ENCODE measurements at regions not wholly inside any gene's neighbourhood (a gene's known extent, or its start where the extent isn't known, plus 50 kb on each side); places are given as distances from the start of the nearest gene placed in this dataset.
A peak's percentile ranks its signal among the peaks of the same experiment; 100 is the strongest.
"Not testable (repeated sequence)": the region's sequence is repeated elsewhere in the genome, so short reads cannot be mapped to it uniquely, and the experiment has no call there.

GRCh38 chr18:38526922-38527321 lies 961.3 kb upstream of the CELF4 start:
- no peak for TF ChIP-seq Cebpa-rat (IDR thresholded peaks at IDR 0.05)
- Histone ChIP-seq H3K9ac (no peak overlapping the region), H3K36me3 (no peaks in the 10 kb centered on the region), H3K27me3 (no peaks in the 10 kb centered on the region), H3K4me3 (no peak overlapping the region), H3K27ac (no peak overlapping the region), H3K4me1 (peaks cover 25% of the 10 kb centered on the region), H3K4me2 (no peak overlapping the region), H3K9me3 (peaks cover 11% of the 10 kb centered on the region; the same call in 1 of the 2 replicates), H4K20me1 (no peaks in the 10 kb centered on the region)

GRCh38 chr18:38525039-38525438 lies 959.4 kb upstream of the CELF4 start:
- Histone ChIP-seq H3K4me1 (peaks cover 25% of the 10 kb centered on the region), H3K4me2 (no peak overlapping the region), H3K27me3 (no peaks in the 10 kb centered on the region), H3K9ac (no peak overlapping the region), H3K27ac (no peak overlapping the region), H3K36me3 (no peaks in the 10 kb centered on the region), H3K9me3 (peaks cover 21% of the 10 kb centered on the region; the same call in 1 of the 2 replicates), H3K4me3 (no peak overlapping the region), H4K20me1 (no peaks in the 10 kb centered on the region)
- TF ChIP-seq Cebpa-rat (IDR thresholded peaks at IDR 0.05) = no peak

GRCh38 chr18:38520786-38521185 lies 955.2 kb upstream of the CELF4 start:
- Histone ChIP-seq H3K27me3 (no peaks in the 10 kb centered on the region), H4K20me1 (no peaks in the 10 kb centered on the region), H3K4me3 (no peak overlapping the region), H3K9me3 (peaks cover 20% of the 10 kb centered on the region), H3K27ac (no peak overlapping the region), H3K4me1 (peaks cover 25% of the 10 kb centered on the region), H3K9ac (no peak overlapping the region), H3K4me2 (no peak overlapping the region), H3K36me3 (no peaks in the 10 kb centered on the region)
- no peak for TF ChIP-seq Cebpa-rat (IDR thresholded peaks at IDR 0.05)

DNA sequence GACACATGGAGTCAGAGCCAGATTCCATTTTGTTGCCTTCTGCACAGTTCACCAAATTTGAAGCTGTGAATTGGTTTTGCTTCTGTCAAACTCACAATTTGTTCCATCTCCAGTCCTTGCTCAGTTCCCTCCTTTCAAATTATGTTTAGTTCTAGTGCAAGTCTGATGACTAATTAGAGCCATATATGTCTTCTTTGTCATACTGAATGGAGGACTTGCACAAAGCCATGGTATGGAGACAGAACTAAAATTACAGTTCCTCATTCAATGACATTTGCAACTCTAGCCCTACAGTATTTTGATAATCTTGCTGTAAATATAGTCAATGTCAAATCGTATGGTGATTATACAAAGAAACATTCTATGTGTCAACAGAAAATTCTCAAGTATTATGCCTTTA lies 936.9 kb upstream of the CELF4 start:
- Histone ChIP-seq H3K9ac (no peak overlapping the region), H3K27ac (no peak overlapping the region), H3K4me2 (no peak overlapping the region), H3K4me1 (no peaks in the 10 kb centered on the region), H4K20me1 (no peaks in the 10 kb centered on the region), H3K4me3 (no peak overlapping the region), H3K36me3 (no peaks in the 10 kb centered on the region), H3K9me3 (peaks cover 33% of the 10 kb centered on the region), H3K27me3 (no peaks in the 10 kb centered on the region)
- TF ChIP-seq Cebpa-rat (IDR thresholded peaks at IDR 0.05) = no peak

GRCh38 chr18:38497266-38497665 lies 931.7 kb upstream of the CELF4 start:
- H3K27ac ChIP-seq = no peak overlapping the region
- H3K4me2 ChIP-seq = no peak overlapping the region
- H3K27me3 ChIP-seq = no peaks in the 10 kb centered on the region
- no peaks in the 10 kb centered on the region for H3K36me3 ChIP-seq
- H3K4me3 ChIP-seq = no peak overlapping the region
- peaks cover 33% of the 10 kb centered on the region for H3K9me3 ChIP-seq
- peaks cover 16% of the 10 kb centered on the region for H3K4me1 ChIP-seq
- no peak overlapping the region for H3K9ac ChIP-seq
- H4K20me1 ChIP-seq = no peaks in the 10 kb centered on the region
- TF ChIP-seq Cebpa-rat (IDR thresholded peaks at IDR 0.05) = no peak

DNA sequence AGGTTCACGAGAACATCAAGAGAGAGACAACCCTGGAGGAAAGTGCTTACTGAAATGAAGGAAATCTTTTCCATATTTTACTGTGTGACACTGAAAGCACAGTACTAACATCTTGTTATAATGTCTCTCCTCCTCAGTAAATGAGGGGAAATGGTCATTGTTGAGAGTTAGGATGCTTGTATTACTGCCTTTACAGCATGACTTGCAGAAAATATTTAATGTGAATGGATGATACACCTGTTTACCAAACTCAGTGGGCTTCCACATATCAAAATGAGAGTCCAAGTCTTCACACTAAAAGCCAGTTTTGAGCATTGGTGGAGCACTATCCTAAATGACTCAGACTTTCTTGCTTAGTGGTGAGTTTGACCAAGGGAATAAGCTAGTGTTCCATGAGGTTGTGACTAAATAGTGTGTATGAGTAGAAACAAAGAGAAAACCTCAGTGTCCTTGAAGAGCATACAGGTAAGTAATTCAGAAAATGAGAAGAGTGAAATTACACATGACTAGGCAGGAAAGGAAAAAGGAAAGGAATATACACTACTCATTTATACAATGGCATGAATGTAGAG lies 930.7 kb upstream of the CELF4 start:
- Histone ChIP-seq H4K20me1 (no peaks in the 10 kb centered on the region), H3K36me3 (no peaks in the 10 kb centered on the region), H3K4me3 (no peak overlapping the region), H3K9ac (no peak overlapping the region), H3K27ac (no peak overlapping the region), H3K4me2 (no peak overlapping the region), H3K27me3 (no peaks in the 10 kb centered on the region), H3K4me1 (peaks cover 16% of the 10 kb centered on the region), H3K9me3 (peaks cover 31% of the 10 kb centered on the region)
- TF ChIP-seq Cebpa-rat (IDR thresholded peaks at IDR 0.05) = no peak

DNA sequence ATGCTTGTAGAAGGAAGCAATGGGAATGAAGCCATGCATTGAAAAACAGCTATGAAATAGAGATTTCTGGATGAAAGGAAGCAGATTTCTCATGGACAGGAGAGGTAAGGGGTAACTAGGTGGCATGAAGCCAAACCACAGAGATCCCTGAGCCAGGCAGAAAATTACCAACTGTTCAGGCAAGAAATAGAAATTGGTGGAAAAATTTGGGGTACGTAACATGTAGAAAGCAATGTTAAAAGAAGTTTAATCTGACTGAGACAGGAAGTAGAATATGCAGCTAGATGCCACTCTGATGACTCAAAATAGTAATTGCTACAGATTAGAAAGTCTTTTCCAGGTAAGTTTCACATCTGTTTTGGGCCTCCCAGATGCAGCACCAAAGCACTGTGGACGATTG lies 928.5 kb upstream of the CELF4 start:
- Histone ChIP-seq H3K9me3 (peaks cover 36% of the 10 kb centered on the region), H4K20me1 (no peaks in the 10 kb centered on the region), H3K27ac (no peak overlapping the region), H3K4me3 (no peak overlapping the region), H3K9ac (no peak overlapping the region), H3K36me3 (no peaks in the 10 kb centered on the region), H3K4me2 (peak overlapping the region; percentile 18), H3K4me1 (peaks cover 16% of the 10 kb centered on the region), H3K27me3 (no peaks in the 10 kb centered on the region)
- no peak for TF ChIP-seq Cebpa-rat (IDR thresholded peaks at IDR 0.05)

DNA sequence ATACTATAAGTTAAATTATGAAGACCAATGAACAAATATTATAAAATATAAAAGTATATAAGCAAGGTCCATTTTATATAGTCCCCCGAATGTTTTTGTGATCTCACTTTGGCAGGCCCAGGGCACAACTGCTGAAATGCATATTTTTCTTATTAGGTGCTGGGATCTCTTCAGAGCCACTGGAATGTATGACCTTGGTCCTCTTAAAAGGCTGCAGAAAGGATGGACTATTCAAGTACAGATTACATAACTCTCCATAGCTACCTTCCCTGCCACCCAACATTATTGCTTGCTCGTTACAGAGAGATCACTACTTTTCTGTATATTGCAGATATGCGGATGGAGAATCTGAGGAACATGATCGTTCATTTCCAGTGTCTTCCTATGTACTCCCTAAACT lies 925.6 kb upstream of the CELF4 start:
- peaks cover 16% of the 10 kb centered on the region for H3K4me1 ChIP-seq
- H3K9me3 ChIP-seq = peaks cover 47% of the 10 kb centered on the region
- no peaks in the 10 kb centered on the region; the same call in 1 of the 2 replicates for H3K36me3 ChIP-seq
- H3K9ac ChIP-seq = no peak overlapping the region
- H3K4me2 ChIP-seq = no peak overlapping the region
- no peak for TF ChIP-seq Cebpa-rat (IDR thresholded peaks at IDR 0.05)
- H4K20me1 ChIP-seq = no peaks in the 10 kb centered on the region
- no peaks in the 10 kb centered on the region for H3K27me3 ChIP-seq
- no peak overlapping the region for H3K4me3 ChIP-seq
- no peak overlapping the region for H3K27ac ChIP-seq

DNA sequence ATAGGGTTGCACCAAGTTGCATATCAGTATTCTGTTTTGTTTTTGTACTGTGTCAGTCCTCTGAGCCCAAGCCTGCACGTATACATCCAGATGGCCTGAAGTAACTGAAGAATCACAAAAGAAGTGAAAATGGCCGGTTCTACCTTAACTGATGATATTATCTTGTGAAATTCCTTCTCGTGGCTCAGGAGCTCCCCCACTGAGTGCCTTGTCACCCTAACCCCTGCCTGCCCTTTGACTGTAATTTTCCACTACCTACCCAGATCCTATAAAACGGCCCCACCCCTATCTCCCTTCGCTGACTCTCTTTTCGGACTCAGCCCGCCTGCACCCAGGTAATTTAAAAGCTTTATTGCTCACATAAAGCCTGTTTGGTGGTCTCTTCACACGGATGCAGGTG lies 924.1 kb upstream of the CELF4 start:
- peaks cover 59% of the 10 kb centered on the region for H3K9me3 ChIP-seq
- H4K20me1 ChIP-seq, H3K27me3 ChIP-seq, H3K36me3 ChIP-seq, H3K4me2 ChIP-seq, H3K27ac ChIP-seq, H3K4me3 ChIP-seq, H3K9ac ChIP-seq: not testable (repeated sequence)
- peaks cover 10% of the 10 kb centered on the region for H3K4me1 ChIP-seq

- no peak for TF ChIP-seq Cebpa-rat (IDR thresholded peaks at IDR 0.05)
- Histone ChIP-seq H3K4me1 (peaks cover 15% of the 10 kb centered on the region), H3K9ac (no peak overlapping the region), H3K9me3 (peaks cover 74% of the 10 kb centered on the region), H3K27me3 (no peaks in the 10 kb centered on the region), H3K4me2 (no peak overlapping the region), H4K20me1 (no peaks in the 10 kb centered on the region), H3K27ac (no peak overlapping the region), H3K36me3 (no peaks in the 10 kb centered on the region; the same call in 1 of the 2 replicates), H3K4me3 (no peak overlapping the region)
These were observed 921.9 kb upstream of the CELF4 start for GRCh38 chr18:38487521-38487920.

- no peak overlapping the region for H3K9ac ChIP-seq
- no peaks in the 10 kb centered on the region; the same call in 1 of the 2 replicates for H3K36me3 ChIP-seq
- no peak overlapping the region for H3K4me3 ChIP-seq
- H3K27me3 ChIP-seq = no peaks in the 10 kb centered on the region
- peaks cover 44% of the 10 kb centered on the region for H3K4me1 ChIP-seq
- peak overlapping the region; percentile 51 for H3K4me2 ChIP-seq
- peaks cover 70% of the 10 kb centered on the region for H3K9me3 ChIP-seq
- no peak for TF ChIP-seq Cebpa-rat (IDR thresholded peaks at IDR 0.05)
- peak overlapping the region; percentile 84 for H3K27ac ChIP-seq
- no peaks in the 10 kb centered on the region for H4K20me1 ChIP-seq
These were observed 917.7 kb upstream of the CELF4 start for GRCh38 chr18:38483326-38483725.
